GM19025 (cell line): ENCODE measurements at regions not wholly inside any gene's neighbourhood (a gene's known extent, or its start where the extent isn't known, plus 50 kb on each side); places are given as distances from the start of the nearest gene placed in this dataset.
"Not testable (repeated sequence)": the region's sequence is repeated elsewhere in the genome, so short reads cannot be mapped to it uniquely, and the experiment has no call there.

Source experiments
- ATAC-seq: cut with Tn5 transposase; IDR thresholded peaks from one replicate; pipeline ENCODE4 v1.9.1; 2021; ENCODE audit warnings: mild to moderate bottlenecking, low read depth, moderate library complexity; ENCODE audit not compliant: unreplicated experiment

DNA sequence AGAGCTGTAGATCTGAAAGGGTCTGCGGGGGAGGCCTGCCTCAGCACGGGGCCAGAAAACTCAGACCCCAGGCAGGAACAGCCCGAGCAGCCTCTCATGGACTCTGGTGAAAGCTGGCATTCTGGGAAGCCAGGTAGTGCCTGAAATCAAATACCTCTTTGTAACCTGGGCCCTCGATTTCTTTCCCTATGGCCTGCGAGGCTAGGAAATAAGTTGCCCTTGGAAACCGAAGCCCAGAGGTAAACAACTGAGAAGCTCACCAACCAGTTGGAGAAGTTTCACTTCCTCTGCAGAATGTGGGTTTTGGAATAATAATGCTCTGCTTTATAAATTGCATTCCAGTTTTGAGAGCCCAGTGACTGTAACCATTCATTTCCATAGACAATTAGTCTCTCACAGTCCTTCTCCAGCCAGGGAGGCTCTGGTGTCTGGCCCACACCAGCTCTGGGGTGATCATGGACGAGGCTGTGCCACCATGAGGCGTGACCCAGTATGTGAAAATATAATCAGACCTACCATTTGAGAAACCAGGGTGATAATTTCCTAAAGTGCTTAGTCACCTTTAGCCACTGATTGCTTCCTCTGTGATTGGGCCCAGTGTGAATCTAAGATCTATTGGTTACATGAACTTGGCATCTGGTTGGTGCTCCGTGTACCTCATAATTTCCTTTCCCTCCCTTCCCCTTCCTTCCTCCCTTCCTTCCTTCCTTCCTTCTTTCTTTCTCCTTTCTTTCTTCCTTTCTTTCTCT, 133.1 kb upstream of the PELI1 start:
- no peak for ATAC-seq

DNA sequence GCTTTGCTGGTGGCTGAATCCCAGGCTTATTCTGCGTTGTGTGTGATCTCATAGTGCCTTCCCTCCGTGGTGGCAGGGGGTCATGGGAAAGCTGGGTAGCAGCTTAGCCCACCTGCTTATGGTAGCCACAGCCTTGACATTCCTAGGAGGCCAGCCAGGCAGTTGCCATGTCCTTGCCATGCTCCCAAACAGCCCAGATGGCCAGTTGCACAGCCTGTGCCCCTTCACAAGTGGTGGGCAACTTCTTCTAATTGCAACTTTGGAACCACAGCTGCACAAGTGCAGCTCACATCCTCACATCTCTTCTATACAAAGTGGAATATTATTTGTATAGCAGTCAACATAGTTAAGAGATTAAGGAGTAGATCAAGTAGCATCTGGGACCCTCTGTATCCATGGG, 136.6 kb upstream of the PELI1 start:
- not testable (repeated sequence) for ATAC-seq

DNA sequence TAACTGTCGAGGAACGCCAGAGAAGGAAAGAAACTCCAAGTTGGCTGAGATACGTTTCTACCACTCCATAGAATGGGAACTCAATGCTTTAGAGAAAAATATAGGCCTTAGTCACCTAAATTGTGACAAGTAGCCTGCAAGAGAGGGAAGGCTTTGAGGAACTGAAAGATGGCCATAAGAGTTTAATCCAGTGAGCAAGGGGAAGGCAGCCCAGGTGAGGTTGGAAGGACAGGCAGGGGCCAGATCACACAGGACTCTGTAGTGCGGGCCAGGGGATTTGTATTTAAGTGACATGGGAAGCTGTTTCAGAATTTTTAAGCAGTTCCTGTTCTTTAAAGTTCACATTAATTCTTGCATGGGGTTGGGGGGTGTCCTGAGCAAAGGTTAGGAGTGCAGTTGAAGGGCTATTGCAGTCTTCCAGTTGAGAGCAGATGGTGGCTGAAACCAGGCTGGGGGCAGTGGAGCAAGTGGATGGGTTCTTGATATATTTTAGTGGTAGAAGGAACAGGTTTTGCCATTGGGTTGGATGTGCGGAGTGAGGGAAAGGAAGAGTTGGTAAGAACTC, 138.9 kb upstream of the PELI1 start:
- ATAC-seq, result peak; percentile 12

DNA sequence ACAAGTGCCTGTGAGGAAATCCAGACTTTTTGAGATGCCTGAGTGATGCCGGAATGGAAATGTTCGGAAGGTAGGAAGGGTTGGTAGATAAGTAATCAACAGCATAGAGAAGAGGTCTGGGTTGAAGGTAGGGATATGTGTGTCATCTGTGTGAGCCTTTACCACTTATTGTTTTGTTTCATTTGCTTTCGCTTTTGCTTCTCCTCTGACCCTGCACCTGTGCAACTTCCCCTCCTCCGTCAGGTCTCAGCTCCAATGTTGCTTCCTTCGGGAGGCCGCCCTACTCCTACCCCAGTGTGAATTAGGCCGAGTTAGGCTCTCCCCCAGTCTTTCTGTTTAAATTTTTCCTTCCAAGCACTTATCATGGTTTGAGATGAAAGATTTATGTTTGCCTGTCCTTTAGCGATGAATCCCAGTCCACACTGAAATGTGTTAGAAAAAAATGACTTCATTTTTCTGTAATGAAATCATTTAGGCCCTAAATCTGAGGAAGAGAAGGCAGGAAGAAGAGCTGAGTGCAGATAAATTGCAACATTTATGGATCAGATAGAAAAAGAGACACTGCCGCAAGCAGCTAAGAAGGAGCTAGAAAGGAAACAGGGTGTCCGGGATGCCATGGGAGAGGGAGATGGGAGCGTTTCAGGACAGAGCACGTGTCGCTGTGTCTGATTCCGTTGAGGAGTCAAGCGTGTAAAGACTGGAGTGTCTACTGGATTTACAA, 139.6 kb upstream of the PELI1 start:
- ATAC-seq, result peak; percentile 92

DNA sequence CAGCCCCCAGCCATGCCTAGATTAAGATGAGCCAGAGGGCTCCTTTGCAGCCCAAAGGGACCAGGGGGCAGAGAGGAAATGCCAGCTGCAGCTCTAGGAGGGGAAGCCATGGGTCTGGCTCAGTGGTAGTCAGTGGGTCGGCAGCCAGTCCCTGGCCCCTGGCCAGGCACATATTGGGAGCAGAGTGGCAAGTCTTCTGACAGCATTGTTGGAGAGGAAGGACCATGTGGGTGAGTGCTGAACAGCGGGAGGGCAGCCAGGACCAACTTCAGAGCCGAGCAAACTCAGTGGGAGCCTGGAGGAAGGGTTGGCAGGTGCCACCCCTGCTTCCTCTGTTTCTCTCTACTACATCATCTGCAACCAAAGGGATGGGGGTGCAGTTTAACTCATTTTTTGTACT, 140.5 kb upstream of the PELI1 start:
- ATAC-seq, result no peak

DNA sequence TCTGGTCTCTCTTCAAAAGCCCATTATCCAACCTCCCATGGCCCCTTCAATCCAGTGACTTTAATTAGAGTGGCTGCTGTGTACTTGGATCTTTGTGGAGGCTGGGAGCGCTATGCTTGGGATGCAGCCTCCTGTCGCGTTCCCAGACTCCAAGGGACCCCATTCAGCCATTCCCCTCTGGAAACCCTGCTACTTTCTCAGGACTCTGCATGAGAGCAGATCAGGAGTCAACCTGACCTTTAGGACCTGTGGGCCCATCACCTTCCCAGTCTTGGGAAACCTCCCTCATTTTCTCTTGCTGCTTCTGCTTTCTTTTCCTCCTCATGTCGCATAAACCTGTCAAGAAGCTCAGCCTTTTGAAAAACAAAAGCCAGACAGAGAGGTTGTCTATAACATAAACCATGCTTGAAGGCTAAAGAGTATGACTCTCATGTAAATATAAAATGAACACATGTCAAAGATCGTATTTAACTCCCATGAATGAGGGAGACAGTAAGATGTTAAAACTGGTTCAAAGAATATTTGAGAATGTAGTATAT, 143.1 kb upstream of the PELI1 start:
- no peak for ATAC-seq

DNA sequence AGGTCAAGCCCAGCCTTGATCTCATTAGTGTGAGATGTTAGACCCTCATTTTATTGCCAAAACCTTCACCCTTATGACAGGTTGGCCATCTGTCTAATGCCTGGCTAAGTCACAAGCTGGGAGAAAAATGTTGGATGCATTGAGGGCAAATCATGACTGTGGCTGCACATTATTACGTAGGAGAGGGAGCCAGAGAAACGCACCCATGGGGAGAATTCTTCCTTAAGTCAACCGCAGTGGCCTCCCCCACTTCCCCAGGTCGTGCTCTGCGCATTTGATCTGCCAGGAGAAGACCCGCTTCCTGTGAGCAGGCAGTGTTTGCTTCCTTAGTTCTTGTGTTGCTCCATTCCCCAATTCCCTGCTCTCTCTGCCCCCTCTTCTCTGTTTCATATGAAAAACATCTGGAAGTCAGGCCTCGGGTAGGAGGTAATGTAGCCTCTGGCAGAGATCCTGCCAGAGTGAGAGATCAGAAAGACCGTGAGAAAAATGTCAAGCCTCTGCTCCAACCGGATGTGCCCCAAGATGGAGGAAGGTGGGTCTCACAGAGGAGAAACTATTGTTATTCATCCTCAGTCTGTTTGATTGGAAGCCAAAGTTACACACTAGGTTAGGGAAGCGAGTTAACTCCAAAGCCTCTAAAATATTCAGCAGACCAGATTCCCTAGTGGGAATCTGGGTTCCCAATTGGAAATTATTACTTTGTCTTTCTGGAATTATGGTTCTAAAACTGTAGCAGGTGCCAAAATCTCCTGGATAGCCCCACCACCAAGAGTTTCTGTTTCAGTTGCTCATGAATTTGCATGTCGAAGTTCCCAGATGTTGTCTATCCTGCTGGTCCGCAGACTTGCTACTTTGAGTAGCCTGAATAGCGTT, 144.3 kb upstream of the PELI1 start:
- ATAC-seq, result no peak

DNA sequence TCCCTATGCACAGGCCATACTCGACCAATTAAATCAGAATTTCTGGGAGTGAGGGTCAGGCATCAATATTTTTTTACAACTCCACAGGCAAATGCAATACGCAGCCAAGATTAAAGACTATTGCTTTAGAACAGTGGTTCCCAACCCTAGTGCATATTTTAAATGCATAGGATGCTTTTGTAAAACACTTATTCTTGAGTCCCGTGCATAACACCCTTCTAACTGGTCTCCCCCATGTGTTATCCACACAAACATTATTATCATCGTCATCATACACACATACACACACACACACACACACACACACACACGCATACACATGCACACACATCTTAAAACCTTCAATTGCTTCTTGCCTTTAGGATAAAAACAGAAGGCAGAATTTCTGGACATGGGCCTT, 145.0 kb upstream of the PELI1 start:
- ATAC-seq, result no peak

DNA sequence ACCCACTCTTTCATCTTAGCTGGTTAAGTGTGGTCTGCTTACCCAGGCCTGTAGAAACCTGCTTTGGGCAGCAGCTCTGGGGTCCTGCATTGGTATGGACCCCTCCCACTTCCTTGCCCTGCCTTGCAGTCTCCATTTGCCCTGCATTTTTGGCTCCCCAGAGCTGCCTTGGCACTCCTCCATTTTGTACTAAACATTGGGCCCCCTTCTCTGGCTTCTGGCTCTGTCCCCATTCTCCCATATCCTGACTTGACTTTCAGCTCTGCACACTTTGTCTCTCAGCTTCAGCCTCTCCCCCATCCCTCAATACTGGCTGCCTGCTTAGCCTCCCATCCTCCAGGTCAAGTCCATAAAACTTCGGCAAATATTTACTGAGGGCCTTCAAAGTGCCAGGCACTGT, 145.5 kb upstream of the PELI1 start:
- no peak for ATAC-seq

DNA sequence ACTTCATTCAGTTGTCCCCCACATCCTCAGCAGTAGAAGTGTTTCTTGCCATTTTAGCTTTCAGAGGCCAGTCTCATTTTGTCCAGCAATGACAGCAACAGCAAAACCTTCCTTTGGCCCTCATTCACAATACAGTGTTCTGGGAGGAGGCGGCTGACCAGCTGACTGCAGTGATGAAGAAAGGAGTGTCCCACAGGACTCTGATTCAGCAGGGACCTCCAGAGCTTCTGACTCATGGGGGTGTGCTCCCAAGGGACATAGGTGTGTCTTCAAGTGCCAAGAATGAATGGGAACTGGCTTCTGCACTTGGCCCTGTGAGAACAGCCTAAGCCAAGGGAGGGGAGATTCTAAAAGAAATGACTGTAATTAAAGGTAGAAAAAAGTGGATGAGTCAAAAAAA, 147.0 kb upstream of the PELI1 start:
- ATAC-seq, result no peak

DNA sequence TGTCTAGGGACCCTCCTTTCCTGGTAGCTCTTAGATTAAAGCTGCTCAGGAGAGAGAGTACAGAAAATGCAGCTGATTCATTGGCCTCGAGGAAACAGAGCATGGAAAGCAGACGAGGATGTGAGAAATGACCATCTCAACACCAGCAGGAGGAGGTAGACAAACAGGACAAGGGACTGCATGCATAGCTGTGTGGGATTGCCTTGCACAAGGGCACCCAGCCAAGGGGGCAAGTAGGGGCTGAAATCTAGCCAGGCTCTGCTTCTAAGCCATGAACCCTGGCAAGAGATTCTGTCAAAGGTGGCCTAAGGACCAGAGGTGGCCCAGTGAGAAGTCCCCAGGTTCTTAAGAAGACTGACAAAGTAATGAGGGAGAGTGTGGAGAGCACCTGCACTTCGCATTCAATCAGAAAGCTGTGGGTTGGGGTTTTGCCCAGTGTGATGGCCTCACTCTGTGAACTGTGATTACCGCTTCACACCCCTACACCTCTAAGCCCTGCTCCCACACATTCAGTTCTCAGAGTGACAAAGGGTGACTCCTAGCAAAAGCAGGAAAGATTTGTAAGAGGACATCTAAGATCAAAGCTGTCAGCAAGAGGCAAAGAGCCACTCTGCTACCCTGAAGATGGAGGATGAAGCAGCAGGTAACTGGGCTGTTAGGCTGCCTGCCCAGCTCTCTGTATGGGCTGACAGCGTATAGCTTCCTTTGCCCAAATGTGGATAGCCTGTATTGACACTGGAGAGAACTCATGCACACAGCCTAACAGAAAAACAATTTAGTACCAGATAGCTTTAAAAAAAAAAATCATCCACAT, 151.3 kb upstream of the PELI1 start:
- peak; percentile 72 for ATAC-seq

DNA sequence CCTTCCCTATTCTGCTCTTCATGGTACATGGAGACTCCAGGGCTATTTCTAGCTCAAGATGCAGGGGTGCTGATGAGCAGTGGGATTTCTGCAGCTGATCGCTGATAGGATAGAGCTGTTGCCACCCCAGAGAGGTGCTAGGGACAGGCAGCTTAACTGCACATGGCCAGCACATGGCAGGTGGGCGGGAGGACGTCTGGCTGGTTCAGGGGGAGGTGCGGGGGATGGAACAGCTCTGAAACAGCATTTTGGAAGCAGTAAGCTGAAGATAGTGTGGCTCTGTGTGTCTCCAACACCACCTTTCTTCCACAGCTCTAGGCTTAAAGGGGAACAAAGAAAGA, 151.9 kb upstream of the PELI1 start:
- no peak for ATAC-seq

DNA sequence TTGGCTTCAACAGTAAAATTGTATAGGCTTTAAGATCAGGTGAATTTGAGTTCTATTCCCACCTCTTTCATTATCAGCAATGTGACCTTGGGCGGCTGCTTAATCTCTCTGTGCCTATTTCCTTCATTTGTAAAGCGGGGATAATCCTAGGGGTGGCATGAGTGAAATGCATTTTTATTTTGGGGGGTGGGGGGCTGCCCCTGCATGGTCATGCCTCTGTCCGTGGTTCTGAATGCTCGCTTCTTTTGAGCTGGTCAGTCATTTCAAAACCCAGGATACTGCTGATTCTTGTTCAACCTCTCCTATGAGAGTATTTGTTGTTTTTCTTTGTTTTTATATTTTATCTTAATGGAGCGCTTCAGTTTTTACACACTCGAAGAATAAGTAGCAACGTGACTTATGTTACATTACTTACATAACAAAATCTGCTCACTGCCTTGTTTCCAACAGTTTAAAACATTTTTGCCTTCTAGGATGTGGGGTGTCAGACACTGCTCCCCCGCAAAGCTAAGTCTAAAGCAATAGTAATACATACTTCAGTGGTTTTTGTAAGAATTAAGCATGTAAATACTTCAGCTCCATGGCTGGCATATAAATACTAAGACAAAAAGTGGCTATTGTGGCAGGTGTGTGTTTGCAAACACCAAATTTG, 152.6 kb upstream of the PELI1 start:
- ATAC-seq, result no peak

DNA sequence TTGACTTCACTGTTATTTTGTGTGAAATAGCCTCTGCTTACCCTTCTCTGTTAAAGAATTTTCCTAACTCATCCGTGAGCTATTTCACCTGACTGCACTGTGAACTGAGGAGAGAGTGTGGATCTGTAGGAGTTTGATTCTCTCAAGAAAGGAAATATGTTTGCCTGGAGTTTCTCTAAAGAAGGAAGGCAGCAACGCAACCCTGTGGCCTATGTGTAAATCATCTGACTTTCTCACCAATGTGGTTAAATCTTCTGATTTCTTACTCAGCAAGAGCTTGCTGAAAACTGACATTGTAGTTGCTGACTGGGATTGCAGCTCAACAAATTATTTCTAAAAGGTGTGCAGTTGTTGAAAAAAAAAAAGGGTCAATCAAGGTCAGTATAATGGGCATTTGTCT, 153.9 kb upstream of the PELI1 start:
- no peak for ATAC-seq

DNA sequence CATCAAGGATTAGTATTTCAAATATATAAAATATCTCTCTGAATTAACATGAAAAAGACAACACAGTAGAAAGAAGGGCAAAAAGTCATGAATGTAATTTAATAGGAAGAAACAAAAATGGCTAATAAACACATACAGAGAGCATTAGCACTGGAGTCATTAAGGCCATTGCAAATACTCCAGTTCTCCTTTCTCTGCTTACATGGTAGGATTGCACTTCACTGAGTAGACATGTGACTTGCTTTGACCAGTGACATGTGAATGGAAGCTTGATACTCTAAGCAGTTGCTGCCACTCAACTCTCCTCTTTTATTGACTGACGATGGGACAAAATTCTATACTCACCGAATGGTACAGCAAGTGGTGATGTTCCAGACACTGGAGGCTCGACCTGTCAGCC, 153.9 kb upstream of the LGALSL start:
- ATAC-seq, result no peak

DNA sequence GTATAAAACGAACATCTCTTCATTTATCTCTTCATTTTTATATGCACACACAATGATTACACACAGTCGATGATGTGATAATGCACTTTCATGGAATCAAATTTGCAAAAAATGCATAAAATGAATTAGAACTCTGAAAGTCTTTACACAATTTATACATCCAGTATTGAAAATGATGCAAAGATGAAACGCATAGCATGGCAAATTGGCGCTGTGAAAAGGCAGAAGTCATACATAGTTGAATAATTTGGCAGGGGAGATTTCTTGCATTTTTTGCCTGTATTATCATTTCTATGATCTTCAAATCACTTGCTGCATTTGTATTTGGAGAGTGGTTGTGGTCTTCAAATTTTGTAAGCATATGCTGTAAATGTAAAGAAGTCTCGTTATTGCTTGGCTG, 150.7 kb upstream of the LGALSL start:
- no peak for ATAC-seq

DNA sequence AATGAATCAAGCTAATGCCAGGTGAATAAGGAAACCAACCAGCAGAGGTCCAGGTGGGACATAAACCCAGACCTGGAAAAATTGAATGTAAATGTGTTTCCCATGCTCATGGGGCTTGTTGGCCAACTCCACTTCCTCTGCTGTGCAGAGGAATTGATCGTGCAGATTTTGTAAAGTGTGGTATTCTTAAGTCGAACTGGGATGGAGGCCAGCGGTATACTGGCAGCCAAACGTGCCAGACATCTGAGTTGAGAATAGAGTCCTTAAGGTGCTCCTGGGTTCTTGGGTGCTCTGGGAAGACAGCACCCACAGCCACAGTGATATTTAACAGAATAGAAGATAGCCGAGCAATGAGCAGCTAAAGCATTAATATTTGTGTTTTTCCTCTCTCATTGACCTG, 146.5 kb upstream of the LGALSL start:
- ATAC-seq, result no peak

DNA sequence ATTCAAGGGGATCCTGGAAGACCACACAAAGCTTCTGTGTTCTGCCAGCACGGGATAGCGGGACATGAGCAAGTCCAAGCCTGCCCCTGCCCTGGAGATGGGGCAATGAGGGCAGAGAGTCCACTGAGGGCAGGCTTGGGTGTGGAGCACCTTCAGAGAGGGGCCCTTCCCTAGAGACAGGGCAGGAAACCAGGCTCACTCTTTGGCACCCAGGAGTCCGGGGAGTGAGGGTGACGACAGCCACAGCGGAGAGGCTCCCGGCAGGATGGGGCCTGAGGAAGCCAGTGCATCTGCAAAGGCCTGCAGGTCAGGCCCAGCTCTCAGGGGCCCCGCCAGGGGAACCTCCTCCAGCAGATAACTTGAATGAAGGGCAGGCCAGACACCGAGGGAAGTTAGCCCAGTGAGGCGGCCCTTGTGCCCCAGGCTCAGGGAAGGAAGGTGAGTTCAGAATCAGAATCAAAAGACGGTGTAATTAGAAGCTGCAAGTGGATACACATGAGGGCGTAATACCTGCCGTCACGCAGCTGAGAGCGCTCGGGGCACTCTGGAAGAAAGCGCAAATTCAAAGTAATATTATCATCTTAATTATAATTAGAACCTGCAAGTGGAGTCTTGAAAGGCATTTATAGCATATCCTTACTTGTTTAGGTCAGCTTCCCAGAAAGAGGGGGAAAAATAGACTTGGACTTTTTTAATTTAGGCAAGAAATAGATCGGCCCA, 142.6 kb upstream of the LGALSL start:
- ATAC-seq, result no peak
